OCI-LY3 (cell line): ENCODE measurements at regions not wholly inside any gene's neighbourhood (a gene's known extent, or its start where the extent isn't known, plus 50 kb on each side); places are given as distances from the start of the nearest gene placed in this dataset.

Experiments used
- H2AFZ ChIP-seq: fragments of 200-600, 300-600 bp; shearing (Covaris generic); 2 replicates; pipeline ENCODE4 v1.6.0; 2014; ENCODE audit warnings: antibody characterized with exemption, low read depth, low read length
- H3K27ac ChIP-seq: fragments of 200-600, 300-600 bp; sonication (generic); 2 replicates; pipeline ENCODE4 v1.5.1; 2014; ENCODE audit warnings: mild to moderate bottlenecking, low read length, moderate library complexity, mixed read lengths
- H3K27me3 ChIP-seq: fragments of 200-600, 300-600 bp; sonication (generic); 2 replicates; pipeline ENCODE4 v1.6.1; 2014; ENCODE audit warnings: low read depth, low read length, mixed read lengths
- H3K36me3 ChIP-seq: fragments of 200-600, 300-600 bp; sonication (generic); replicated peaks from 2 replicates; pipeline ENCODE3; 2014; ENCODE audit warnings: low read depth, low read length, mixed read lengths
- H3K4me1 ChIP-seq: fragments of 300-600, 200-600 bp; sonication (generic); 2 replicates; pipeline ENCODE4 v1.6.1; 2014; ENCODE audit warnings: low read length, mixed read lengths
- H3K4me2 ChIP-seq: fragments of 200-600, 300-600 bp; sonication (generic); 2 replicates; pipeline ENCODE4 v1.6.1; 2014; ENCODE audit warnings: low read length, mixed read lengths
- H3K4me3 ChIP-seq: fragments of 300-600, 200-600 bp; sonication (generic); 2 replicates; pipeline ENCODE4 v1.5.1; 2014; ENCODE audit warnings: antibody characterized with exemption, mild to moderate bottlenecking, low read length, moderate library complexity
- H3K79me2 ChIP-seq: fragments of 300-600, 200-600 bp; shearing (Covaris generic); 2 replicates; pipeline ENCODE4 v1.6.1; 2014; ENCODE audit warnings: mild to moderate bottlenecking, low read length, mixed read lengths
- H3K9ac ChIP-seq: fragments of 300-600, 200-600 bp; shearing (Covaris generic); 2 replicates; pipeline ENCODE4 v1.6.0; 2014; ENCODE audit warnings: mild to moderate bottlenecking, low read length, moderate library complexity
- H3K9me3 ChIP-seq: fragments of 200-600, 300-600 bp; shearing (Covaris generic); 2 replicates; pipeline ENCODE4 v1.6.1; 2014; ENCODE audit warnings: low read length, mixed read lengths; ENCODE audit not compliant: insufficient read depth
- H4K20me1 ChIP-seq: fragments of 200-600, 300-600 bp; sonication (generic); 2 replicates; pipeline ENCODE4 v1.6.1; 2016; ENCODE audit warnings: low read length, mixed read lengths; ENCODE audit not compliant: insufficient read depth
- EZH2phosphoT487 ChIP-seq: fragments of 200-600 bp; shearing (Covaris generic); IDR thresholded peaks from 2 replicates; pipeline ENCODE4 v1.6.1; 2018; ENCODE audit warnings: antibody characterized with exemption, mixed run types, low read depth
- TF ChIP-seq, protein P1 (sequence below): fragments of 200-600, 300-600 bp; sonication (generic); IDR thresholded peaks from 2 replicates; pipeline ENCODE4 v1.5.1; 2014; ENCODE audit warnings: antibody characterized with exemption, low read length, low read depth

DNA sequence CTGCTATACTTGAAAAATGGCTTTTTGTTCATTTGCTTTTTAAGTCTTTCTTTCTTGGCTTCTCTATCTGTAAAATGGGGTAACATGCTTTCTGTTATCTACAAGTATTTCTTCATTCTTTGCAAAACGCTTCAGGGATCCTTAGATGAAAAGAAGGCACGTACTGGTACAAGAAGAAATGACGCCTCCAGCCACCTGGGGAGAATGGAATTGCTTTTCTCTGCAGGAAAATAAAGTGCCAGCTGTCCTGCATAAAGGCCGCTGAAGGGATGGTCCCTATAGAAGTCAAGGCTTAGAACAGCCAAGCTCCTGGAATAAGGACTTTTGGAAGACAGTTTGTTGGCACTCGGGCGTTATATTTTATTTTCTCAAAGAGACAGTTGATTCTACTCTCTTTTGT, 210.8 kb upstream of the RASGEF1B start:
- Histone ChIP-seq H2AFZ (no peak overlapping the region), H3K9ac (no peak overlapping the region), H3K79me2 (no peaks in the 10 kb centered on the region), H3K36me3 (no peaks in the 10 kb centered on the region), H3K4me2 (no peak overlapping the region), H3K4me1 (no peaks in the 10 kb centered on the region), H3K27me3 (peaks cover 10% of the 10 kb centered on the region; the same call in 1 of the 2 replicates), H3K9me3 (no peaks in the 10 kb centered on the region), H3K4me3 (no peak overlapping the region), H3K27ac (no peak overlapping the region), H4K20me1 (no peaks in the 10 kb centered on the region)
- TF ChIP-seq, protein P1, sequence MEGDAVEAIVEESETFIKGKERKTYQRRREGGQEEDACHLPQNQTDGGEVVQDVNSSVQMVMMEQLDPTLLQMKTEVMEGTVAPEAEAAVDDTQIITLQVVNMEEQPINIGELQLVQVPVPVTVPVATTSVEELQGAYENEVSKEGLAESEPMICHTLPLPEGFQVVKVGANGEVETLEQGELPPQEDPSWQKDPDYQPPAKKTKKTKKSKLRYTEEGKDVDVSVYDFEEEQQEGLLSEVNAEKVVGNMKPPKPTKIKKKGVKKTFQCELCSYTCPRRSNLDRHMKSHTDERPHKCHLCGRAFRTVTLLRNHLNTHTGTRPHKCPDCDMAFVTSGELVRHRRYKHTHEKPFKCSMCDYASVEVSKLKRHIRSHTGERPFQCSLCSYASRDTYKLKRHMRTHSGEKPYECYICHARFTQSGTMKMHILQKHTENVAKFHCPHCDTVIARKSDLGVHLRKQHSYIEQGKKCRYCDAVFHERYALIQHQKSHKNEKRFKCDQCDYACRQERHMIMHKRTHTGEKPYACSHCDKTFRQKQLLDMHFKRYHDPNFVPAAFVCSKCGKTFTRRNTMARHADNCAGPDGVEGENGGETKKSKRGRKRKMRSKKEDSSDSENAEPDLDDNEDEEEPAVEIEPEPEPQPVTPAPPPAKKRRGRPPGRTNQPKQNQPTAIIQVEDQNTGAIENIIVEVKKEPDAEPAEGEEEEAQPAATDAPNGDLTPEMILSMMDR = no peak
- TF ChIP-seq EZH2phosphoT487 = no peak

DNA sequence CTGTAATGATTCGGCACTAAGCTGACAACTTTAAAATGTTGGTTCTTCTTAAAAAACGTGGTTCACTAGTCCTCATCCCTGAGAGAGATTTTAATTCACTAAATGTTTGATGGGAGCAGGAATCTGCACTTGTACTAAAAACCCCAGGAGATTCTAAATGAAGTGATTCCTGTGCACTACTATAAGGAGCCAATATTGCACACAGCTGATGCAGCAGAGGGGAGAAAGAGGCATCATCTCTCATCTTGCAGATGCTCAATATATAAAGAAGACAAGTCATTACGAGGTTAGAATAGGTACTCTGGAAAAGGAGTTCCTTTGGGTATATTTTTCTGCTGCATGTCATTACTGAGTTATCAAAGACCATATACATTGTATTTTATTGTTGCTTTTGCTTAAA, 207.6 kb upstream of the RASGEF1B start:
- Histone ChIP-seq H3K27ac (no peak overlapping the region), H2AFZ (no peak overlapping the region), H4K20me1 (no peaks in the 10 kb centered on the region), H3K4me2 (no peak overlapping the region), H3K4me3 (no peak overlapping the region), H3K36me3 (no peaks in the 10 kb centered on the region), H3K79me2 (no peaks in the 10 kb centered on the region), H3K9me3 (no peaks in the 10 kb centered on the region), H3K9ac (no peak overlapping the region), H3K27me3 (peaks cover 10% of the 10 kb centered on the region; the same call in 1 of the 2 replicates), H3K4me1 (no peaks in the 10 kb centered on the region)
- no peak for TF ChIP-seq EZH2phosphoT487
- TF ChIP-seq, protein P1 = no peak

DNA sequence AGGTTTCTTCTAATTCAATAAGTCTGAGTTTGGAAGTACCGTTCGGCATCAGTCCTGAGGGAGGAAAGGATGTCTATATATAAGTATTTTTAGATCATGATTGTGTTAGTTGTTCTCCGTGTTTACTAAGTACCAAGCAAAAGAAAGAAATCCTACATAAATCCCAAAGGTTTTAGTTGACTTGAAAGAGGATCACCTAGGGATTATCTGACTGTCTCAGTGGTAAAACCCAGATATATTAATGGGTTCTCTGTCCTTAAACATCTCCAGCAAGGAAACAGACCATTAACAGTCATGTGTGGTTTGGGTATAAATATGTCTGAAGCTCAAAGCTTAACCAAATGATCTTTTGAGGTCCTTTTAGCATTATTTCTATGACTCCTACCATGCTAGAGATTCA, 207.1 kb upstream of the RASGEF1B start:
- Histone ChIP-seq H3K9me3 (no peaks in the 10 kb centered on the region), H3K27ac (no peak overlapping the region), H3K4me2 (no peak overlapping the region), H3K4me3 (no peak overlapping the region), H3K27me3 (peaks cover 10% of the 10 kb centered on the region; the same call in 1 of the 2 replicates), H3K36me3 (no peaks in the 10 kb centered on the region), H3K4me1 (no peaks in the 10 kb centered on the region), H2AFZ (no peak overlapping the region), H4K20me1 (no peaks in the 10 kb centered on the region), H3K79me2 (no peaks in the 10 kb centered on the region), H3K9ac (no peak overlapping the region)
- TF ChIP-seq, protein P1 = no peak
- TF ChIP-seq EZH2phosphoT487 = no peak

DNA sequence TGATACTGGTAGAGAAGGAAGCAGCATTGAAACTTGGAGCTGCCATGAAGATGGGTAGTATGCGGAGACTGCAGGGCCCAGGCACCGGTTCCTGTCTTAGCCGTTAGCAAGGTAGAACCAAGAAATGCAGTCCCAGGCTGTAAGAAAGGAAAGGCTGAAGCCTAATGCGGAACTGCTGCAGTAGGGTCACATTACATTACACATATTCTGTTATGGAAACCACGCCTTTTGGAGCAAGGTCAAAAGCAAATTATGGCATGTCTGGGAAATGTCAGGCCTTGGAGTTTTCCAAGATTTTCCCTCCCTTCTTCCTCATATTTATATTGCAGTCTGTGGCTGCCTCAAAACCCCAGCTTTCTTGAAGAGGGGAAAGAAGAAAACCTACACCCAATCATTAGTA, 204.8 kb upstream of the RASGEF1B start:
- H3K9me3 ChIP-seq = no peaks in the 10 kb centered on the region
- no peak for TF ChIP-seq EZH2phosphoT487
- TF ChIP-seq, protein P1 = no peak

More for the DNA sequence above, 204.8 kb upstream of the RASGEF1B start:
- Histone ChIP-seq H3K4me2 (no peak overlapping the region), H3K4me1 (no peaks in the 10 kb centered on the region), H3K27ac (no peak overlapping the region), H3K4me3 (no peak overlapping the region), H4K20me1 (no peaks in the 10 kb centered on the region), H3K36me3 (no peaks in the 10 kb centered on the region), H3K79me2 (no peaks in the 10 kb centered on the region), H3K9ac (no peak overlapping the region), H3K27me3 (peaks cover 10% of the 10 kb centered on the region; the same call in 1 of the 2 replicates), H2AFZ (no peak overlapping the region)
